HPDE6-E6E7 (cell line): ENCODE measurements at regions not wholly inside any gene's neighbourhood (a gene's known extent, or its start where the extent isn't known, plus 50 kb on each side); places are given as distances from the start of the nearest gene placed in this dataset.
A peak's percentile ranks its signal among the peaks of the same experiment; 100 is the strongest.

Experiments used
- DNase-seq: peaks from one replicate; pipeline ENCODE4 v3.0.0; 2011; ENCODE audit warnings: missing footprints; ENCODE audit errors: extremely low spot score

- no peak for DNase-seq
Observed at GRCh38 chr3:84439476-84439875, 519.3 kb upstream of the CADM2 start.

GRCh38 chr3:84440291-84440690 is 518.5 kb upstream of the CADM2 start:
- DNase-seq, result no peak

DNA sequence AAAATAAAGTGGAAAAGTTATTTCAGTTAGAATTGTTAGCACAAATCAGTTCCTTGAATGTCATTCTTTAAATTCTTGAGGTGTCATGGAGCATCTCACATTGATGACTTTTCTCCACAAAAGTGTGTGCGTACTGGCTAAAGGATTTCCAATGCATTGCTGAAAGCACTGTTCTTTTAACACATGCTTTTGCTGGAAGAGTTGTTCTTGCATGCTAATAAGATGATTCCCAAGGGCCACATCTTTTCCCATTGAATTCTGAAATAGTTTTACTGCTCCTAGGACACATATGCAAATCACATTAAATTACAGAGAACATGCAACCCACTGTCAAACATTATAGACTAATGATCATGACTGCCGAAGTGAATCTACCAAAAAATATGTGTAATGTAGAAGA is 516.3 kb upstream of the CADM2 start:
- no peak for DNase-seq

GRCh38 chr3:84444726-84445521 is 513.9 kb upstream of the CADM2 start:
- no peak for DNase-seq

- no peak for DNase-seq
Observed at GRCh38 chr3:84487296-84487695, 471.5 kb upstream of the CADM2 start.

- no peak for DNase-seq
Observed at GRCh38 chr3:84504761-84505160, 454.0 kb upstream of the CADM2 start.

GRCh38 chr3:84510007-84510406 is 448.8 kb upstream of the CADM2 start:
- no peak for DNase-seq

- DNase-seq, result no peak
Observed at GRCh38 chr3:84522893-84523292, 435.9 kb upstream of the CADM2 start.

DNA sequence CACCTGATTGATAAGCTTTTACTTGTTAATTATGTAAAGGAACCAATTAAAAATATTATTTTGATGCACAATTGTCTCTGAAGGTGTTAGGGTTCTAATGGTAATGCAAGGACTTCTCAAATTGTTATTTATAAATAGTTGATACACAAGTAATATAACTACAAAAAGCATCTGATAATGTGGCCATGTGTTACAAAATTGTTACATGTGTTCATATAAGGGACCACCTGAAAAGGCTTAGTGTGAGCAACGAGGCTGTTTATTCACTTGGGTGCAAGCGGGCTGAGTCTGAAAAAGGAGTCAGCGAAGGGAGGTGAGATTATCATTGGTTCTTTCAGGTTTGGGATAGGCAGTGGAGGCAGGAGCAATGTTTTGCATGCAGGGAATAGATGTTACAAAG is 421.9 kb upstream of the CADM2 start:
- DNase-seq, result no peak

DNA sequence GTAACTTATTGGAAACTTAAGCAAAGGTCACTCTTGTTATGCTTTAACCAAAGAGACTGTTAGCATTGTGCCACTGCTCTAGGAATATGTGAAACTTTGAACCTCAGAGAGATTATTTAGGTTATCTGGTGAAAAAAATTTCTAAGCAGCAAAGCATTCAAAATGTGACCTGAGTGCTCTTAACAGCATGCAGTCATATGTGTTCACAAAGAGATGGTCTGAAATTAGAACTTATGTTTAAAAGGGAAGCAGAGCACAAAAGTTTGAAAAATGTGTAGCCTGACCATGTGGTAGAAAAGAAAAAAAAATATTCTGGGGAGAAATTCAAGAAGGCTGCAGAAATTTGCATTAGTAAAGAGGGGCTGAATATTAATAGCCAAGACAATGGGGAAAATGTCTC is 420.2 kb upstream of the CADM2 start:
- no peak for DNase-seq

DNA sequence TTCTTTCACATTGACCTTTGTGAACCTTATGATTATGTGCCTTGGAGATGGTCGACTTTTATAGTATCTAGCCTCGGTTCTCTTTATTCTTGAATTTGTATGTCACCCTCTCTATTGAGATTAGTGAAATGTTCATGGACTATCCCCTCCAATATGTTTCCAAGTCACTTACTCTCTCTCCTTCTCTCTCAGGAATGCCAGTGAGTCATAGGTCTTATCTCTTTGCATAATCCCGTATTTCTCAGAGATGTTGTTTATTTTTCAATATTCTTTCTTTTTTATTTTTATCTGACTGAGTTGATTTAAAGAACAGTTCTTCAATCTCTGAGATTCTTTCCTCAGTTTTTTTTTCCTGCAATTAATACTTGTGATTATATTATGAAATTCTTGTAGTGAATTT is 411.6 kb upstream of the CADM2 start:
- no peak for DNase-seq

DNA sequence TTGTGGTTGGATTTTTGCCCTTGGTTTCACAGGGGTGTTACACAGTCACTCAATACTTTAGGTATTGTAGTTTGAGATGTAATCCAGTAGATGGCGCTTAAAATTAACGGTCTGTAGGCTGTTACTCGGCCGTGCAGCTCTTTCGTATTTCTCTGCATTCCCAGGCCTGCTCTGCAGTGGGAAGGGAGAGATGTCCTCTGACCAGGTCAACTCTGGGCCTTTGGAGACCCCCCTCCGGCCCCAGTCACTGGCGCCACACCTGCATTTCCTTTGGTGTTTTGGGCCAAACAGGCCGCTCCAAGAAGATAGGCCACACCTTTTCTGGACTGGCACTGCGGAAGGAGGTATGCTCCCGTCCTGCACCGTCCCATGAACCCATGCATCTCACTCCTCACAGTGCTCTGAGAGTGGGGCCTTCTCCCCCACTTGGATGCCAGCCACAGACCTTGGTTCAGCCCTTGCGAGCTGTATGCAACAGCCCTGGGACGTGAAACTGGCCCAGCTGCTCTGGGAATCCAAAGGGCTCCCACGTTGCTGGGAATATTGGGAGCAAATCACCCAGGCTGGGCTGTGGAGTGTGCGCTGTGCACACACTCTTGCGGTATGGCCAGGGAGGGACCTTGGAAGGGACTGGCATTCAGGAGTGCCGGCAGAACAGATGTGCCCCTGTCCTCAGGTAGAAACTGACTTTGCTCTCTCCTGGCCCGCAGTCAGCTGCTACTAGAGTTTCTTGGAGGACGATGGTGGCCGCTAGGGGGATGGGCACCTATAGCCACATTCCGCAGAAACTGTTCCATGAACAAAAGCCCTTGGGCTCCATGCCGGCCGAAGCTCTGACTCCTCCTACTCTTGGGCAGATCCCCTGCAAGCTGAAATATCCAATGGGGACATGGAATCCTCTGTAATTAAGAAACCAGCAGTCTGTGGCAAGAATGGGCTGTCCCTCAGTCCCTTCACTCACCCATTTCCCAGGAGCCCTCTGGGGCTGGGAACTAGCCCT is 410.5 kb upstream of the CADM2 start:
- peak; percentile 1 for DNase-seq

DNA sequence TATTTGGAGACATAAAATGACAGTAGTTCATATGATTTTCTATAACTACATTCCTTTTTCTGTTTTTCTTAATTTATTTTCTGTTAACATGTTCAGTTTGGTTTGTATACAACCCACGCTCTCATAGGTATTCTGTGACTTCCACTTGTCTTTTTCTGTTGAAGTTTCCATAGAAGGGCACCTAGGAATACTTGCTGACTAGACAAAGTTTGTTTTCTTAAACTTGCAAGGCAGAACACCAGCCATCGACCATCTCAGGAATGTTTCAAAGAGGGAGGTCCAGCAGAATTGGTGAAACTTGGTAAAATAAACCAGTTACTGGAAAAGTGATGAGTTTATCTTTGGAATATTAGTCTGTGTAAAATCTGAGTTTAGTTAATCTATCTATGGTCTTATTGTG is 403.2 kb upstream of the CADM2 start:
- DNase-seq, result no peak

- no peak for DNase-seq
Observed at GRCh38 chr3:84566256-84566655, 392.5 kb upstream of the CADM2 start.

DNA sequence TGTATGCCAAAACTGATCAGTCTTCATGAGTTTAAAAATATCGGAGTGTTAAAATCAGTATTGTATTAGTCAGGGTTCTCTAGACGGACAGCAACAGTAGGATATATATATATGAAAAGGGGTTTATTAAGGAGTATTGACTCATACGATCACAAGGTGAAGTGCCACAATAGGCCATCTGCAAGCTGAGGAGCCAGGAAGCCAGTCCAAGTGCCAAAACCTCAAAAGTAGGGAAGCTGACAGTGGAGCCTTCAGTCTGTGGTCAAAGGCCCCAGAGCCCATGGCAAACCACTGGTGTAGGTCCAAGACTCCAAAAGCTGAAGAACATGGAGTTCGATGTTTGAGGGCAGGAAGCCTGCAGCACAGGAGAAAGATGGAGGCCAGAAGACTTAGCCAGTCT is 391.0 kb upstream of the CADM2 start:
- DNase-seq, result no peak

DNA sequence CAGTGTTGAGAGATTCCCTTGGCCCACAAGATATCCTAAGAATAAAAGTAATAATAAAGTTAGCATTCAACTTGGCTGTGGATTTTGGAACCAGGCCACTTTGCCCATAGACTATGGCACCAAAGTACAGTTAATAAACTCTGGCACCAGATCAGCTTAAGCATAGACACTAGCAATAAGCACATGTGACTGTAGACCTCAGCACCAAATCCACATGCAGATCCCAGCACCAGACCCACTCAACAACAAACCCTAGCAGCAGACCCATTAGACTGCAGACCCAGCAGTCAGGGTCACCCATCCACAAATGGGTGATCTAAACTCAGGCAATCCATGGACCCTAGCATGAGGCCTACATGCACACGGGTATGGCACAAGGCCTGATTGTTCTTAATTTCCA is 384.8 kb upstream of the CADM2 start:
- DNase-seq, result no peak

- no peak for DNase-seq
Observed at GRCh38 chr3:84586427-84586826, 372.4 kb upstream of the CADM2 start.

GRCh38 chr3:84600703-84601225 is 358.0 kb upstream of the CADM2 start:
- DNase-seq, result no peak

GRCh38 chr3:84601303-84601702 is 357.5 kb upstream of the CADM2 start:
- no peak for DNase-seq

DNA sequence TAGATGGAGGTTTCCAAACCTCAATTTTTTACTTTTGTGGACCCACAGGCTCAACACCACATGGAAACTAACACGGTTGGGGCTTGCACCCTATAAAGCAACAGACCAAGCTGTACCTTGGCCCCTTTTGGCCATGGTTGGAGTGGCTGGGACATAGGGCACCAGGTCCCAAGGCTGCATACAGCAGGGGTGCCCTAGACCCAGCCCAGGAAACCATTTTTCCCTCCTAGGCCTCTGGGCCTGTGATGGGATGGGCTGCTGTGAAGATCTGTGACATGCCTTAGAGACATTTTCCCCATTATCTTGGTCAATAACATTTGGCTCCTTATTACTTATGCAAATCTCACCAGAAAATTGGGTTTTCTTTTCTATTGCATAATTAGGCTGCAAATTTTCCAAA is 337.0 kb upstream of the CADM2 start:
- no peak for DNase-seq

- DNase-seq, result no peak
Observed at GRCh38 chr3:84634668-84635067, 324.1 kb upstream of the CADM2 start.

DNA sequence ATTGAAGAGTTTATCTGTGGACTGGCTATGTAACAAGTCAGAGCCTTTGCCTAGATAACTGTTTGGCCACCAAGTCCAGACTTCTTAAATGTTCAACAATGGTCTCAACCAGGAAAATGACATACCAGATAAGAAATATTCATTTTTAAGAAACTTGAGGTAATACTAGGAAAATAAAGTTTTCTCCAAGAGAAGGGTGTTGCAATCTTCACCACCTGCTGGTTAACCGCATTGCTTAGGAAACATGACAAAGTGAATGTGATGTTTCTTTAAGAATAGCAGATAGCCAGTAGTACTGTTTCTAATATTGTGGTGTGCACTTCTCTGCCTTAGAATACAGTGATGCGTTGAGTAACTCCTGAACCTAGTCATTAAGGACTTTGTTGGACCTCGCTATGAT is 321.5 kb upstream of the CADM2 start:
- DNase-seq, result no peak

DNA sequence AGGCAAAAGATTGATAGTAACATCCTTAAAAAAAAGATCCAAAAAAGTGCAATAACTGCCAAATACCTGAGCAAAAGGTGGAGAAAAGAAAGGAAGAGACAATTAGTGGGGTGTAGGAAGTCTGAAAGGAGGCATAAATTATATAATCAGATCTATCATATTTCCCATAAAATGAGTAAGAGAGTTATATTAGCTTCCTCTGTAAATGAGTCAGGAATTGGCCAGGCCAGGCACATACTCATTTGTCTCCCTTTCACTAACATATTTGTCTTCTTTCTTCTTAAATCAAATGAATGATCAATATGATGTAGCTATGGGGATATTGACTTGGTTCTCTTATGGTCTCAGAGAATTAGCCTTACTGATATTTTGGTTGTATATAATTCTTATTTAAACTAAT is 292.3 kb upstream of the CADM2 start:
- DNase-seq, result no peak
